ENCODE measurements at regions not wholly inside any gene's neighbourhood (a gene's known extent, or its start where the extent isn't known, plus 50 kb on each side); places are given as distances from the start of the nearest gene placed in this dataset.

- TF ChIP-seq CTCF (IDR thresholded peaks at IDR 0.05 in 4 of 5, conservative IDR thresholded peaks at IDR 0.05 in 1 of 5) (no peak), POLR2A (IDR thresholded peaks at IDR 0.05) (no peak)
- ATAC-seq (no peak), DNase-seq (no peak)
- in situ Hi-C loops (cut with MboI; ENCODE audit: low sequenced_read_pairs in 4 of 4) (no loop called here), intact Hi-C loops (cut with DNase I; ENCODE audit: low total_unique reads) (no loop called here)
- Histone ChIP-seq H3K4me1 (no peaks in the 10 kb centered on the region), H3K9me3 (no peaks in the 10 kb centered on the region), H3K27me3 (no peaks in the 10 kb centered on the region), H3K27ac (no peak overlapping the region), H3K4me3 (no peak overlapping the region), H3K36me3 (no peaks in the 10 kb centered on the region)
Measured at GRCh38 chr7:156209087-156209486, 396.8 kb upstream of the SHH start.

GRCh38 chr7:156207306-156207705, 395.0 kb upstream of the SHH start:
- H3K4me1 ChIP-seq, result no peaks in the 10 kb centered on the region
- no peaks in the 10 kb centered on the region for H3K9me3 ChIP-seq
- no peak for DNase-seq
- H3K27me3 ChIP-seq, result no peaks in the 10 kb centered on the region
- H3K36me3 ChIP-seq, result no peaks in the 10 kb centered on the region
- no peak overlapping the region for H3K27ac ChIP-seq
- H3K4me3 ChIP-seq, result no peak overlapping the region
- in situ Hi-C loops (cut with MboI; ENCODE audit: low sequenced_read_pairs in 4 of 4) (no loop called here), intact Hi-C loops (cut with DNase I; ENCODE audit: low total_unique reads) (no loop called here)
- no peak for TF ChIP-seq CTCF (IDR thresholded peaks at IDR 0.05 in 4 of 5, conservative IDR thresholded peaks at IDR 0.05 in 1 of 5)
- TF ChIP-seq POLR2A (IDR thresholded peaks at IDR 0.05), result no peak
- no peak for ATAC-seq

GRCh38 chr7:156206174-156206573, 393.9 kb upstream of the SHH start:
- in situ Hi-C loops (cut with MboI; ENCODE audit: low sequenced_read_pairs in 4 of 4), result no loop called here
- Histone ChIP-seq H3K9me3 (no peaks in the 10 kb centered on the region), H3K27ac (no peak overlapping the region), H3K4me1 (no peaks in the 10 kb centered on the region), H3K36me3 (no peaks in the 10 kb centered on the region), H3K4me3 (no peak overlapping the region), H3K27me3 (no peaks in the 10 kb centered on the region)
- no peak for ATAC-seq
- TF ChIP-seq POLR2A (IDR thresholded peaks at IDR 0.05) (no peak), CTCF (IDR thresholded peaks at IDR 0.05 in 4 of 5, conservative IDR thresholded peaks at IDR 0.05 in 1 of 5) (no peak)
- intact Hi-C loops (cut with DNase I; ENCODE audit: low total_unique reads), result no loop called here
- no peak for DNase-seq

- Histone ChIP-seq H3K27me3 (no peaks in the 10 kb centered on the region), H3K36me3 (no peaks in the 10 kb centered on the region), H3K9me3 (no peaks in the 10 kb centered on the region), H3K4me3 (no peak overlapping the region), H3K4me1 (no peaks in the 10 kb centered on the region), H3K27ac (no peak overlapping the region)
- ATAC-seq (no peak), DNase-seq (no peak)
- intact Hi-C loops (cut with DNase I; ENCODE audit: low total_unique reads) (no loop called here), in situ Hi-C loops (cut with MboI; ENCODE audit: low sequenced_read_pairs in 4 of 4) (no loop called here)
- TF ChIP-seq POLR2A (IDR thresholded peaks at IDR 0.05) (no peak), CTCF (IDR thresholded peaks at IDR 0.05 in 4 of 5, conservative IDR thresholded peaks at IDR 0.05 in 1 of 5) (no peak)
Measured at GRCh38 chr7:156204820-156205219, 392.6 kb upstream of the SHH start.

GRCh38 chr7:156203923-156204322, 391.7 kb upstream of the SHH start:
- H3K4me3 ChIP-seq, result no peak overlapping the region
- in situ Hi-C loops (cut with MboI; ENCODE audit: low sequenced_read_pairs in 4 of 4), result no loop called here

More at GRCh38 chr7:156203923-156204322, 391.7 kb upstream of the SHH start:
- Histone ChIP-seq H3K9me3 (no peaks in the 10 kb centered on the region), H3K27me3 (no peaks in the 10 kb centered on the region), H3K27ac (no peak overlapping the region), H3K4me1 (no peaks in the 10 kb centered on the region), H3K36me3 (no peaks in the 10 kb centered on the region)
- intact Hi-C loops (cut with DNase I; ENCODE audit: low total_unique reads), result no loop called here
- ATAC-seq (no peak), DNase-seq (no peak)
- TF ChIP-seq POLR2A (IDR thresholded peaks at IDR 0.05) (no peak), CTCF (IDR thresholded peaks at IDR 0.05 in 4 of 5, conservative IDR thresholded peaks at IDR 0.05 in 1 of 5) (no peak)

All from gastrocnemius medialis (tissue), 4 donors.